ENCODE measurements at regions not wholly inside any gene's neighbourhood (a gene's known extent, or its start where the extent isn't known, plus 50 kb on each side); places are given as distances from the start of the nearest gene placed in this dataset.
"Not testable (repeated sequence)": the region's sequence is repeated elsewhere in the genome, so short reads cannot be mapped to it uniquely, and the experiment has no call there.

GRCh38 chr2:137886083-137886831 is 78.0 kb upstream of the HNMT start:
- DNase-seq: no peak

- DNase-seq: peak; percentile 10
These were observed 75.4 kb upstream of the HNMT start for GRCh38 chr2:137888845-137889244.

GRCh38 chr2:137892739-137893138 is 71.5 kb upstream of the HNMT start:
- no peak for DNase-seq

- DNase-seq: no peak
These were observed 71.1 kb upstream of the HNMT start for GRCh38 chr2:137893145-137893544.

GRCh38 chr2:137896467-137896866 is 67.8 kb upstream of the HNMT start:
- DNase-seq: no peak

- no peak for DNase-seq
These were observed 67.2 kb upstream of the HNMT start for GRCh38 chr2:137897082-137897481.

GRCh38 chr2:137900421-137901141 is 63.7 kb upstream of the HNMT start:
- no peak for DNase-seq

- DNase-seq: peak; percentile 24
These were observed 53.6 kb upstream of the HNMT start for GRCh38 chr2:137910641-137911040.

GRCh38 chr2:137912371-137912770 is 51.9 kb upstream of the HNMT start:
- no peak for DNase-seq

- no peak for DNase-seq
These were observed 51.1 kb upstream of the HNMT start for GRCh38 chr2:137913169-137913568.

GRCh38 chr2:137913648-137914047 is 50.6 kb upstream of the HNMT start:
- not testable (repeated sequence) for DNase-seq

Data from left kidney (tissue), 1 donor.